ENCODE measurements at regions not wholly inside any gene's neighbourhood (a gene's known extent, or its start where the extent isn't known, plus 50 kb on each side); places are given as distances from the start of the nearest gene placed in this dataset.

DNA sequence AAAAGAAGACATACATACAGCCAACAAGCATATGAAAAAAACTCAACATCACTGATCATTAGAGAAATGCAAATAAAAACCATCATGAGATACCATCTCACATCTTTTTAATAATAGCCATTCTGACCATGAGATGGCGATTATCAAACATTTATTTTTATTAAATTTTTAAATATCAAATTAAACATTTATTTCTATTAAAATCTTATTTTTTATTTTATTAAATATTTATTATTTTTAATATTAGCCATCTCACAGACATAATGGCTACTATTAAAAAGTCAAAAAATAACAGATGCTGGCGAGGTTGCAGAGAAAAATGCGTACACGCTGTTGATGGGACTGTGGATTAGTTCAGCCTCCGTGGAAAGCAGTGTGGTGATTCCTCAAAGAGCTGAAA, 264.8 kb upstream of the TENM4 start:
- no peak for DNase-seq

GRCh38 chr11:79702303-79702702, 261.5 kb upstream of the TENM4 start:
- no peak for DNase-seq

- no peak for DNase-seq
Measured at GRCh38 chr11:79699246-79699645, 258.4 kb upstream of the TENM4 start.

- no peak for DNase-seq
Measured at GRCh38 chr11:79697905-79698304, 257.1 kb upstream of the TENM4 start.

DNA sequence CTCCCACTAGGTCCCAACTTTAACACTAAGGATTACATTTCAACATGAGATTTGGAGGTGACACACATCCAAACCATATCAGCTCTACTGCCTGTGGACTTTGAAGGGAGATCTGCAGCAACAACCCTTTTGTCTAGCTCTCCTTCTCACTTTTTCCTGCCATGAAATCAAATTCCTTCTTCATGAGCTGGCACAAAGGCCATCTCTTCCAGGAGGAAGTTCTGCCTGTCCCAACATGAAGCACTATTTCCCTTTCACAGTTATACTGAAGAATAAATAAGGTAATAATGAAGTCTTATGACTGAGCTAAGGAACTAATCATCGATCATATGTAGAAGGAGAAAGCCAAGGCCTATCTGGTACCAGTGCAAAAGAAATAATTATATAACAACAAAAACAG, 253.5 kb upstream of the TENM4 start:
- DNase-seq, result no peak

DNA sequence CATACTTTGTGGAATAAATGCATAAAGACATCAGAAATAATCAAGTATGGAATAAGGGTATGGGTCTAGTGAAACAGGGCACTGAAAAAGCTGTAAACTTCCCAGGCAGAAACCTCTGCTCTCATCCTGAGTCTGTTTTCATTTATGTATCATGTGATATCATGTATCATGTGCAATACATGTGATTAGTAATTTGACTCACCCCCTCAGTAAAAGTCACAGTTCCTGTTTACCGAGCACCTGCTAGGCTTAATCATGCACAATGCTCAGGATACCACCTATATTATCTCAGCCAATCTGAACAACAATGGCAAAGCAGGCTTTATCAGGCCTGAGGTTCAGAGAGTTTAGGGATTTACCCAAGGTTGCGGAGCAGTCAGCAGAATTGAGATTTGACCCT, 250.6 kb upstream of the TENM4 start:
- no peak for DNase-seq

DNA sequence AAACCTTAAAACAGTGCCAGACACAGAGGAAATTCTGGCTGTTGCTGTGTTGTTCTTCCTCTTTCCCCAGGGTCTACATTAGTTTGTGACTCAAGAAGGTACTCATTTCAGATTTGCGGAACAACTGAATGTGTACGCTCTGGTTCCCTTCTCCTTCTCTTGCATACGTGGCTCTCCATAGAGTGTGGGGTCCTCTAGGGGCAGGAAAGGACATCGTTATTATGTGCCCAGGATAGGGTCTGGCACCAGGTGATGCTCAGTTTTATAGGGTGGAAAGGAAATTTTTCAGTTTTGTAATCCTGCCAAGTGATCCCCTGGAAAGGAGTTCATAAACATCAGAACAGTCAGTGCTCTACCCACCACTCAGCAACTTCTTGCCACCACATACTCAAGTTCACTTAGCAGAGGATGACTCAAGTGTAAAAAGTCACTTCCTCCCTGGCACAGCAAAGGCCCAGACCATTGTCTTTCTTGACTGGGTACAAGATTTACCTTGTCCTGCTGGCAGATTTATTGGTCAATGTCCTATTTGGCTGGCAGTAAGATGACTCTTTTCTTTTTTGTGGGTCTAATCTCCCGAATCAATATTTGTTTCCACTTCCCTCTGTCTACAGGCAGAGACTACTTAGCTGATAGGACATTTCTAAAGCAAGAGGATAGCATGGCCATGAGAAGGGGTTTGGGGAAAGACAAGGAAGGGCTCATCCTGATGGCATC, 246.0 kb upstream of the TENM4 start:
- DNase-seq, result no peak

DNA sequence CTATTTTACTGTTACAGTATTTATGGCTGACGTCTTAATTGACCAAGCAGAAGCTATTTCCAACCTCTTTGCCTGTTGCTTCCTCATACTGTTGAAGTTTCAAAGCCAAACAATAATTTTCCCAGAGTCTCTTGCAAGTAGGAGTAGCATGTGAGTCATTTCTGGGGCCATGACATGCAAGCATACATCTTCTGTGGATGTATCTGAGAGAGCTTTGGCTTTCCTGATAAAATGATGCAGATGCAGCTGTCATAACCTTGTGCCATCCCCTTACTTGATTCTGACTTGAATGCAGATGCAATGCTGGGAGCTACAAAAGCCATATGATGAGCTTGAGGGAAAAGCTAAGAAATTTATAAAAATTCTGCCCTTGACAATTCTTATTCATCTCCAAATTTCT, 243.1 kb upstream of the TENM4 start:
- DNase-seq, result no peak

- DNase-seq, result no peak
Measured at GRCh38 chr11:79678780-79679452, 238.1 kb upstream of the TENM4 start.

- no peak for DNase-seq
Measured at GRCh38 chr11:79676396-79676795, 235.6 kb upstream of the TENM4 start.

DNA sequence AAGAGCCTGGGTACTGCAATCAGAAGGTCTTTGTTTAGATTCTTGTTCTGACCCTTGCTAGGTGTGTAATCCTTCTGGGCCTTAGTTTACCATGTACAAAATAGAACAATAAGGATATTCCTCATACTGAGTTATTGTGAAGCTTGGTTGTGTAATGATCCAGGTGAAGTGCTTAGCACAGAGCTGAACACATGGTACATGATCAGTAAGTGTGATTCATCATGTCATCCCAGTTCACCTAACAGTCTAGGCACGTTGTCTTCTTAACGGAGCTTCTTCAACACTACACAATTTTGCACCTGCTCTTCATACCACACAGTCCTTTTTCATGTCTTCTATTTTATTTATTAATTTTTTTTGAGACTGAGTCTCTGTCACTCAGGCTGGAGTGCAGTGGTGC, 234.3 kb upstream of the TENM4 start:
- no peak for DNase-seq

GRCh38 chr11:79672786-79673185, 232.0 kb upstream of the TENM4 start:
- no peak for DNase-seq

DNA sequence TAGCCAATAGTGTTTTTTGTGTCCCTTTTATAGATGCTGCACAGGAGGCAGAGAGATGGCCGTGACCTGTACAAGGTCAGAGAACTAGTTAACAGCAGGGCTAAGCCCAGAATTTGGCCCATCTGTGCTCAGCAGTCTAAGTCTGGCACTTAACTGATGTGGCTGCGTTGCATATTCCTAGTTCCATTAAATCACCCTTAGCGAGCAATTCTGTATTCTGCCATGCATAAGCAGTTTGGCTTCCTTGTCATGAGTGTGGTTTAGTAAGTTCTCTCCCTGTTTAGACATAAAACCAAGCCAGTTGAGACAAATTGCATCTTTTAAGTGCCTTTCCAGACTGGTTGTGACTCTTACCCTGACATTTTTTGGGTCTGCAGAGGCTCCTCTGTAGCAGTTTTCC, 230.6 kb upstream of the TENM4 start:
- DNase-seq, result peak; percentile 14

DNA sequence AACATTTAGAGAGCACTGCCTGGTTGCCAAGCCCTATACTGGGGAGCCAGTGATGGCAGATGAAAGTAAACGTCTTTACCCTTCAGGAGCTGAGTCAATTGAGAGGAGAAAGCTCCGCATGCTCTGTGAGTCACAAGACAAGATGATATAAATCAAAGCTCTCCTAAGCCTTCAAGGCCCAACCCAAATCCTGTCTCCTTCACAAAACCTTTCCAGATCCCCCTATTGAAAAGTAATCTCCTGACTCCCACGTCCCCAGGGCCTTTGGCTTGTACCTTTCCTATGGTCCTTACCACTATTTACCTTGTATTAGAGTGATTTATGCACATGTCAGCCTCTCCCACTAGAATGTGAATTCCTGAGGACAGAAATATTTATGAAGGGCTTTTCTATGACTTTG, 230.1 kb upstream of the TENM4 start:
- DNase-seq, result peak; percentile 35

DNA sequence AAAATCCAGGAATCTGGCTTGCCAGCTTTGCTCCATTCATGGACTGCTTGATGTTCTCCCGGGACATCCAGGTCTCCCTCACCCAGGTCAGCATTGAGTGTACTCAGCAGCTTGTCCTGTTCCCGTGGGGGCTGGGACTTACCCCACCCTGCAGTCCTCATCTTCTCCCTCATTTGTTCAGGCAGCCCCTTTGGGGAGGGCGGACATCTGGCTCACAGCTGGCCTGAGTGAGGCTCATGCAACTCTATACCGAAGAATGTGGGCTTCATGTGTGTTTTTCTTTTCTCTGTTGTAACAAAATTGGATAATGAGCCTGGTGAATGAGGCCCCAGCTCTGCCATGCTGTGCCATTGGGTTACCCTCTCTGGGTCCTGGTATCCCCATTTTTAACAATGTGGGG, 227.7 kb upstream of the TENM4 start:
- DNase-seq, result peak; percentile 13

- DNase-seq, result no peak
Measured at GRCh38 chr11:79667380-79667779, 226.6 kb upstream of the TENM4 start.

DNA sequence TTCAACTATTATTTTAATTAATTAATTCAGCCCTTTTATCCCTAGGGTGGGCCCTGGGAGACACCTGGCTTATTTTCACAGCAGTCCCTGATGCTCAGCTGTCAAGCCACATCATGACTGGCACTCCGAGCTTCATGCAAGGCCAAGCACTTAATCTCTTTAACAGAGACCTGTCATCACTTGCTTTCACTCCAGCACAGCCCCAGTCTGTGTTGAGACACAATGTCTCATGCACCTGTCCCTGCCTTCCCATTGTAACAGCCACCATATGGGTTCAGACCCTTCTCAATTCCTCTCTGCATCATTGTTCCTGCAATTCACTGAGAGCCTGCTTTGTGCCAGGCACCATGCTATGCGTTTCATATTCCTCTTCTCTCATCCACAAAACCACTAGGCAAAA, 222.2 kb upstream of the TENM4 start:
- no peak for DNase-seq

GRCh38 chr11:79661373-79661772, 220.5 kb upstream of the TENM4 start:
- no peak for DNase-seq

- DNase-seq, result no peak
Measured at GRCh38 chr11:79648766-79649520, 208.1 kb upstream of the TENM4 start.

GRCh38 chr11:79637219-79637618, 196.4 kb upstream of the TENM4 start:
- no peak for DNase-seq

- no peak for DNase-seq
Measured at GRCh38 chr11:79634905-79635304, 194.1 kb upstream of the TENM4 start.

- no peak for DNase-seq
Measured at GRCh38 chr11:79627281-79627680, 186.5 kb upstream of the TENM4 start.

All from left kidney (tissue), 1 donor.